ENCODE measurements at regions not wholly inside any gene's neighbourhood (a gene's known extent, or its start where the extent isn't known, plus 50 kb on each side); places are given as distances from the start of the nearest gene placed in this dataset.

- DNase-seq (ENCODE audit: low read depth) = no peak
Observed at GRCh38 chr22:48646216-48646925, 1181.3 kb downstream of the BRD1 start.

- DNase-seq (ENCODE audit: low read depth) = no peak
Observed at GRCh38 chr22:48645766-48646165, 1181.9 kb downstream of the BRD1 start.

- no peak for DNase-seq (ENCODE audit: low read depth)
Observed at GRCh38 chr22:48644997-48645396, 1182.7 kb downstream of the BRD1 start.

GRCh38 chr22:48644108-48644507, 1183.6 kb downstream of the BRD1 start:
- peak; percentile 78 for DNase-seq (ENCODE audit: low read depth)

GRCh38 chr22:48643066-48643731, 1184.5 kb downstream of the BRD1 start:
- no peak for DNase-seq (ENCODE audit: low read depth)

- no peak for DNase-seq (ENCODE audit: low read depth)
Observed at GRCh38 chr22:48642550-48642949, 1185.1 kb downstream of the BRD1 start.

- DNase-seq (ENCODE audit: low read depth) = no peak
Observed at GRCh38 chr22:48641906-48642475, 1185.7 kb downstream of the BRD1 start.

- DNase-seq (ENCODE audit: low read depth) = no peak
Observed at GRCh38 chr22:48640890-48641841, 1186.5 kb downstream of the BRD1 start.

GRCh38 chr22:48639896-48640748, 1187.6 kb downstream of the BRD1 start:
- no peak for DNase-seq (ENCODE audit: low read depth)

- no peak for DNase-seq (ENCODE audit: low read depth)
Observed at GRCh38 chr22:48639021-48639795, 1188.5 kb downstream of the BRD1 start.

GRCh38 chr22:48637231-48637630, 1190.4 kb downstream of the BRD1 start:
- DNase-seq (ENCODE audit: low read depth) = no peak

GRCh38 chr22:48636746-48637145, 1190.9 kb downstream of the BRD1 start:
- no peak for DNase-seq (ENCODE audit: low read depth)

- peak; percentile 29 for DNase-seq (ENCODE audit: low read depth)
Observed at GRCh38 chr22:48635816-48636215, 1191.9 kb downstream of the BRD1 start.

GRCh38 chr22:48635031-48635430, 1192.6 kb downstream of the BRD1 start:
- no peak for DNase-seq (ENCODE audit: low read depth)

- DNase-seq (ENCODE audit: low read depth) = no peak
Observed at GRCh38 chr22:48633996-48634836, 1193.5 kb downstream of the BRD1 start.

GRCh38 chr22:48632646-48633246, 1194.9 kb downstream of the BRD1 start:
- no peak for DNase-seq (ENCODE audit: low read depth)

- DNase-seq (ENCODE audit: low read depth) = no peak
Observed at GRCh38 chr22:48631288-48631863, 1196.3 kb downstream of the BRD1 start.

GRCh38 chr22:48630848-48631247, 1196.8 kb downstream of the BRD1 start:
- no peak for DNase-seq (ENCODE audit: low read depth)

GRCh38 chr22:48630433-48630754, 1197.3 kb downstream of the BRD1 start:
- DNase-seq (ENCODE audit: low read depth) = no peak
